ENCODE measurements at regions not wholly inside any gene's neighbourhood (a gene's known extent, or its start where the extent isn't known, plus 50 kb on each side); places are given as distances from the start of the nearest gene placed in this dataset.

- TF ChIP-seq EP300 (conservative IDR thresholded peaks at IDR 0.05; ENCODE audit: poor library complexity, severe bottlenecking): no peak
- TF ChIP-seq CTCF (IDR thresholded peaks at IDR 0.05; ENCODE audit: poor library complexity, severe bottlenecking): no peak
- no peak for TF ChIP-seq POLR2AphosphoS5 (IDR thresholded peaks at IDR 0.05)
- no peak for TF ChIP-seq RAD21 (conservative IDR thresholded peaks at IDR 0.05)
- TF ChIP-seq MXI1 (conservative IDR thresholded peaks at IDR 0.05; ENCODE audit: poor library complexity, severe bottlenecking): no peak
- no peak for TF ChIP-seq EZH2 (IDR thresholded peaks at IDR 0.05; ENCODE audit: borderline replicate concordance, insufficient read depth, low read length, poor library complexity, severe bottlenecking)
These were observed 185.6 kb upstream of the COX10 start for GRCh38 chr17:13883659-13884058.
